Hepatocyte (in vitro differentiated cells): ENCODE measurements at regions not wholly inside any gene's neighbourhood (a gene's known extent, or its start where the extent isn't known, plus 50 kb on each side); places are given as distances from the start of the nearest gene placed in this dataset.

Experiments used
- CTCF ChIP-seq: fragments of 200-600 bp; sonication (generic); IDR thresholded peaks from 2 replicates; pipeline ENCODE4 v1.5.1; 2016; ENCODE audit warnings: antibody characterized with exemption, mild to moderate bottlenecking; ENCODE audit not compliant: poor library complexity
- EZH2 ChIP-seq: fragments of 200-600 bp; sonication (generic); IDR thresholded peaks from 2 replicates; pipeline ENCODE4 v1.6.1; 2016; ENCODE audit warnings: antibody characterized with exemption, mild to moderate bottlenecking, borderline replicate concordance
- EZH2phosphoT487 ChIP-seq: fragments of 200-600 bp; sonication (generic); IDR thresholded peaks from one replicate; pipeline ENCODE4 v1.6.1; 2018; ENCODE audit warnings: antibody characterized with exemption, mild to moderate bottlenecking, low read depth, moderate library complexity; ENCODE audit not compliant: unreplicated experiment, severe bottlenecking

- TF ChIP-seq CTCF (no peak), EZH2phosphoT487 (no peak), EZH2 (no peak)
These were observed 311.3 kb downstream of the C12orf75 start for GRCh38 chr12:105641749-105642148.
